ENCODE measurements at regions not wholly inside any gene's neighbourhood (a gene's known extent, or its start where the extent isn't known, plus 50 kb on each side); places are given as distances from the start of the nearest gene placed in this dataset.

GRCh38 chr2:150417278-150417677, 70.2 kb downstream of the RND3 start:
- DNase-seq: no peak

GRCh38 chr2:150415022-150415421, 72.4 kb downstream of the RND3 start:
- no peak for DNase-seq

GRCh38 chr2:150413910-150414309, 73.6 kb downstream of the RND3 start:
- no peak for DNase-seq

DNA sequence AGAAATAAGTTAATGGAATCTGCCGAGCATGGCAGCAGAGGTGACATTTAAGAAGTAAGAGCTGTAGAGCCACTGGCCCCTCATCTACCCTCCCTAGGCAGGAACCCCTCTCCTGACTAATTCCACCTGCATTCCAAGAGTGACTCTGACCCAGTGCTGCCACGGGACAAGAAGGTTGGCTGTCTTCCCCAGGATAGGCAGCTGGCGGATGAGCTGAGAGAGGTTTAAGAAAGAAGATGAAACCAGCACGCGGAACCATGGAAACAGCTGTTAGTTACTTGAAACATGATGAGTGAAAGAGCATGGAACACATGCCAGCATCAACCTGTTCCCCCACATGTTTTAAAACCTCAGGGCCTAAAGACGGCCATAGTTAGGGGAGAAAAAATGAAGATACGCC, 74.1 kb downstream of the RND3 start:
- DNase-seq: no peak

GRCh38 chr2:150410809-150411208, 76.7 kb downstream of the RND3 start:
- peak; percentile 13 for DNase-seq

- DNase-seq: no peak
Measured at GRCh38 chr2:150409196-150409595, 78.3 kb downstream of the RND3 start.

DNA sequence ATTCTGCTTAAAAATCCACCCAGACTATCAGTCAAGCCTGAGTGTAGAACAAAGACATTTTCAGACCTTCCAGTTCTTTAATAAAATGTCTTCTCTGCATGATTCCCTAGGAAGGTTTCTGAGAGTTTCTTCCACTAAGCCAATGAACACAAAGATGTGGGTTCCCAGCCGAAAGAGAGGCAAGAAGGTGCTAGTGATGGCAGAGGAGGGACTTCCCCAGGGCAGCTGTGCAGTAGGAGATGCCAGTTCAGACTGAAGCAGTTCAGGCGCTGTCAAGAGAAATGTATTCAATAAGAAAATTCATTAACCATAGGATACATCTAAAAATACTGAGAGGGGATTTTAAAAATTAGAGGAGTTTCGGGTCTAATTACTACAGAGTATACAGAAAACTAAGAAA, 83.3 kb downstream of the RND3 start:
- no peak for DNase-seq

DNA sequence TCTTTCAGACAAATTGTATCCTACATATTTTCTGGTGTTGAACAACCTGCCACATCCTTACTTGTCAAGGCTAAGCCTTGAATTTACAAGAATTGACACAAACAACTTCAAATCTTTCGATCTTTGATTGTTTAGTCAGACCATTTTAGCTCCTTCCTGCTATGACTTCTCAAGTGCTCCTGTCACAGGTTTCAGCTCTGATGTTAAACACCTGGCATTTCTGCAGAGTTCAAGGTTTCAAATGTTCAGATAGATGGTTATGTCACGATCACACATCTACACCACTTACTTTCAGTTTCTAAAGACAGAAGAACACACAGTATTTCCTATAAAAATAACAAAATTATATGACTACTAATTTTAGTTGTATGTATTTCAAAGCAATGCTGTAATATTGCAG, 84.0 kb downstream of the RND3 start:
- no peak for DNase-seq

GRCh38 chr2:150402953-150403352, 84.5 kb downstream of the RND3 start:
- no peak for DNase-seq

- DNase-seq: no peak
Measured at GRCh38 chr2:150400849-150401248, 86.6 kb downstream of the RND3 start.

DNA sequence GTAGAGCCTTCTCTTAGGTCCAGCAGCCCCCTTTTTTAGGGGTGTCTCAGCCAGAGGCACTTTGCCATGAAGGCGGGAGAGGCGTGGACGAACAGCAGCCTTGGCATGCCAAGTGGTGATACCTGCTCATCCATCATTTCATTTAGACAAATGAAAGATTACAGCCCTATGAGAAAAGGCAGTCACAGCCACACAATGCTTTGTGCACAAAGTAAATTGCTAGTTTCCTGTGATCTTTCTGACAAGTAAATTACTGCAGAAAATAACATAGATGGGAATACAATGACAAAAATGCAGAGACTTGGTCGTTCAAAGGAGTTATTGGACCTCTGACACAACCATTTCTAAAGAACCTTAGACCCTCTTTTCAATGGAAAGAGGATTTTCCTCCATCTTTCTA, 94.9 kb downstream of the RND3 start:
- no peak for DNase-seq

GRCh38 chr2:150391779-150392178, 95.7 kb downstream of the RND3 start:
- no peak for DNase-seq

DNA sequence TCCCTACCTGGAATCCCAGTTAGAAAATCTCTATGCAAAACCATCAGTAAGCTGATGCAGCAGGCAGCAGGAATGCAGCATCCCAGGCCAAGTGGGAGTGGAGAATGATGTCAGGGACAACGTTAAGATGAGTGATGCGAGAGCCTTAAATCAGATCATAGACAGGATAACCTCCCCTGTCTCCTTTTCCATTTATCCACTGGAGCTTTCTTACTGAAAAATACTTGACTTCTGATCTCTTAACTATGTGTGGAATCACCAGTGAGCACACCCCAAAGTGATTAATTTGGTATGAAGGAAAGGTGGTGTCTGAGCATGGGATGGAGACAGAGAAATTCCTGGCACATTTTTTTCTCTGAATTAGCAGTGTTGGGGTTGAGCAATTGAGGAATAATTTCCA, 98.0 kb downstream of the RND3 start:
- DNase-seq: no peak

GRCh38 chr2:150388289-150388625, 99.2 kb downstream of the RND3 start:
- DNase-seq: peak; percentile 6

- no peak for DNase-seq
Measured at GRCh38 chr2:150387586-150388288, 99.7 kb downstream of the RND3 start.

GRCh38 chr2:150385211-150385610, 102.3 kb downstream of the RND3 start:
- no peak for DNase-seq

DNA sequence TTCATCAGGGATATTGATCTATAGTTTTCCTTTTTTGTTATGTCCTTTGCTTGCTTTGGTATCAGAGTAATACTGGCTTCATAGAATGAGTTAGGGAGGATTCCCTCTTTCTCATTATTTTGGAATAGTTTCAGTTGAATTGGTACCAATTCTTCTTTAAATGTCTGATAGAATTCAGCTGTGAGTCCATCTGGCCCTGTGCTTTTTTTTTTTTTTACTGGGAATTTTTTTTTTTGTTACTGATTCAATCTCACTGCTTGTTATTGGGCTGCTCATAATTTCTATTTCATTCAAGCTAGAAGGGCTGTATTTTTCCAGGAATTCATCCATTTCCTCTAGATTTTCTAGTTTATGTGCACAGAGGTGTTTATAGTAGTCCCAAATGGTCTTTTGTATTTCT, 103.9 kb downstream of the RND3 start:
- no peak for DNase-seq

GRCh38 chr2:150379166-150379565, 108.3 kb downstream of the RND3 start:
- no peak for DNase-seq

- DNase-seq: no peak
Measured at GRCh38 chr2:150378686-150379085, 108.8 kb downstream of the RND3 start.

DNA sequence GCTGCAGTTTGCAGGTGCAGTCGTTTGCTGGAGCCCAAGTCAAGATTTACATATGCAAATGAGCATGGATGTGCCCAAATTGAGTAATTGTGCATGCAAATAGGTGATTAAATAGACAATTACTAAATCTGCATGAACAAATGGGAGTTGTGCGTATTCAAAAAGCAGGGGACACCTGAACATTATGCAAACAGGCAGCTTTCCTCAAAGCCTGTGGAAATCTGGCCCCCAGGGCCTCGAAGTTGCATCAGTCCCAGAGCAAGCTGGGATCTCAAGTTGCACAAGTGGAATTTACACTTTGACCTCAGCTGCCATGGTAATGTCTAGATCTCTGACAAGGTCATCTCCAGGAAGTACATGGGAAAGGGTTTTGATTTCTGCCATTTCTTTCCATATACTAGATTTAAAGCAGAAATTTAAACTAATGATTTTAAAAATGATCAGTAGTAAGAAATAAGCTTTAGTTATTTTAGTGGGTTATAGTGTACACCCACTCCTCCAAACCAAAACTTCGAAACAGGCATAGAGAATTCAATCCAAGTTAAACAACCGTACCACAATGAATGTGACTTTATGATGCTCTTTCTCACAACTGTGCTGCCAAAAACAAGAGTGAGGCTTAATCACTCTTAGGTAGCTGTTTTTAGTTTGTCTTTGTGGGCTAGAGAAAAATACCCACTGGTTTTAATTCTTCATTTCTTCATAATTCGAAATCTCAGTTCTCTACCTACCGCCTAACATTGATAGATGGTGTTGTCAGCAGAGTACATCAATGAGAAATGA, 110.7 kb downstream of the RND3 start:
- no peak for DNase-seq

DNA sequence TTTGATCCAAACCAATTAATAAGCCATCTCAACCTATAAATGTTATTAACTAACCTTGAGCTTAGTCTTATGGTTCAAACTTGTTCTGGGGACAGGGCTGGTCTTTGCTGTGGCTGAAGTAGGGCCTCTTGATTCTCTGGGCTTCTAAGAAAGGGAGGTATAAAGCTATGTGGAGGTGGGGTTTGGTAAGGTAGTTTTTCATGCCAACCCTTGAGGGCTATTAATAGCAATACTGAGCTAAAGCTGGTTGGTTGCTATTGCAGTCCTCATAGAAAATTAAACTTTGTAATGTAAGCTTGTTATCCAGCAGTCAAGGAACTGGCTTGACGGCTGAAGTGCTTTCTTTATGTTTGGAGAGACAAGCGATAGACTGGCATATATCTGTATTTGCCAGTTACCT, 112.1 kb downstream of the RND3 start:
- no peak for DNase-seq

- no peak for DNase-seq
Measured at GRCh38 chr2:150374492-150374891, 113.0 kb downstream of the RND3 start.

GRCh38 chr2:150373374-150373773, 114.1 kb downstream of the RND3 start:
- no peak for DNase-seq

- DNase-seq: no peak
Measured at GRCh38 chr2:150371044-150371818, 116.2 kb downstream of the RND3 start.

All from T1000 (cell line).